ENCODE measurements at regions not wholly inside any gene's neighbourhood (a gene's known extent, or its start where the extent isn't known, plus 50 kb on each side); places are given as distances from the start of the nearest gene placed in this dataset.

DNA sequence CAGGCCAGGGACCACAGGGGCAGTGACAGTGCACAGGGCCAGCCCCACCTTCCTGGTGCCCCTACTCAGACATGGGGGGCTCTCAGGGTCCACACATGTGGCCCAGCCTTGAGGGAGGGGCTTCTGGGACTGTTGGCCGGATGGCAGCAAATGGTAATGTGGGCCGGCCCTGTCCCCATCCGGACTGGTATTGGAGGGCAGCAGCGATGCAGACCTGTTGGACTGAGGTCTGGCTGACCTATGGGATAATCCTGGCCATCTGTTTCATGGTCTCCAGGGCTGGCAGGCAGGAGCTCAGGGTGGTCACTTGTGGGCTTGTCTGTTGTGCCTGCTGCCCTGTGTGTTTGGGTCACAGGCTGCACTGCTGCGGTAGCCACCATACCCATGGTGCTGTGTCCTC, 387.5 kb downstream of the TMEM121 start:
- TF ChIP-seq, protein P1, sequence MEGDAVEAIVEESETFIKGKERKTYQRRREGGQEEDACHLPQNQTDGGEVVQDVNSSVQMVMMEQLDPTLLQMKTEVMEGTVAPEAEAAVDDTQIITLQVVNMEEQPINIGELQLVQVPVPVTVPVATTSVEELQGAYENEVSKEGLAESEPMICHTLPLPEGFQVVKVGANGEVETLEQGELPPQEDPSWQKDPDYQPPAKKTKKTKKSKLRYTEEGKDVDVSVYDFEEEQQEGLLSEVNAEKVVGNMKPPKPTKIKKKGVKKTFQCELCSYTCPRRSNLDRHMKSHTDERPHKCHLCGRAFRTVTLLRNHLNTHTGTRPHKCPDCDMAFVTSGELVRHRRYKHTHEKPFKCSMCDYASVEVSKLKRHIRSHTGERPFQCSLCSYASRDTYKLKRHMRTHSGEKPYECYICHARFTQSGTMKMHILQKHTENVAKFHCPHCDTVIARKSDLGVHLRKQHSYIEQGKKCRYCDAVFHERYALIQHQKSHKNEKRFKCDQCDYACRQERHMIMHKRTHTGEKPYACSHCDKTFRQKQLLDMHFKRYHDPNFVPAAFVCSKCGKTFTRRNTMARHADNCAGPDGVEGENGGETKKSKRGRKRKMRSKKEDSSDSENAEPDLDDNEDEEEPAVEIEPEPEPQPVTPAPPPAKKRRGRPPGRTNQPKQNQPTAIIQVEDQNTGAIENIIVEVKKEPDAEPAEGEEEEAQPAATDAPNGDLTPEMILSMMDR (IDR thresholded peaks at IDR 0.05), result no peak
- TF ChIP-seq POLR2A (IDR thresholded peaks at IDR 0.05) (no peak), POLR2AphosphoS5 (IDR thresholded peaks at IDR 0.05) (no peak), EP300 (IDR thresholded peaks at IDR 0.05) (no peak)
